ENCODE measurements at regions not wholly inside any gene's neighbourhood (a gene's known extent, or its start where the extent isn't known, plus 50 kb on each side); places are given as distances from the start of the nearest gene placed in this dataset.

DNA sequence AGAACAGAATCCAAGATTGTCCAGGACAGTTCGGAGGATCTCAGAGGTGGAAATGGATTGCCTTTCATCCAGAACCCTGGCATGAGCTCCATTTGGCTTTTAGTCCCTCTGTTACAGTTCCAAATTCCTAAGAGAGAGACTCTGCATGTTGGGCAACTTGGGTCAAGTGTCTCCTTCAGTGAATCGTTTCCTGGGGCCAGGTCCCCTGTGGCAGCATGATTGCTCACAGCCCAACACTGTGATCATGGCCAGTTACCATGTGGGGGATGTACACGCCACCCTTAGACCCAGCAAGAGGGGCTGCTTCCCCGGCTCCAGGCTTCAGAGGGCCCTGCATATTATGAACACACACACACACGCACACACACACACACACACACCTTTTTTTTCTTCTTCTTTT, 118.6 kb upstream of the GLI2 start:
- TF ChIP-seq, protein P1, sequence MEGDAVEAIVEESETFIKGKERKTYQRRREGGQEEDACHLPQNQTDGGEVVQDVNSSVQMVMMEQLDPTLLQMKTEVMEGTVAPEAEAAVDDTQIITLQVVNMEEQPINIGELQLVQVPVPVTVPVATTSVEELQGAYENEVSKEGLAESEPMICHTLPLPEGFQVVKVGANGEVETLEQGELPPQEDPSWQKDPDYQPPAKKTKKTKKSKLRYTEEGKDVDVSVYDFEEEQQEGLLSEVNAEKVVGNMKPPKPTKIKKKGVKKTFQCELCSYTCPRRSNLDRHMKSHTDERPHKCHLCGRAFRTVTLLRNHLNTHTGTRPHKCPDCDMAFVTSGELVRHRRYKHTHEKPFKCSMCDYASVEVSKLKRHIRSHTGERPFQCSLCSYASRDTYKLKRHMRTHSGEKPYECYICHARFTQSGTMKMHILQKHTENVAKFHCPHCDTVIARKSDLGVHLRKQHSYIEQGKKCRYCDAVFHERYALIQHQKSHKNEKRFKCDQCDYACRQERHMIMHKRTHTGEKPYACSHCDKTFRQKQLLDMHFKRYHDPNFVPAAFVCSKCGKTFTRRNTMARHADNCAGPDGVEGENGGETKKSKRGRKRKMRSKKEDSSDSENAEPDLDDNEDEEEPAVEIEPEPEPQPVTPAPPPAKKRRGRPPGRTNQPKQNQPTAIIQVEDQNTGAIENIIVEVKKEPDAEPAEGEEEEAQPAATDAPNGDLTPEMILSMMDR (IDR thresholded peaks at IDR 0.05): no peak

DNA sequence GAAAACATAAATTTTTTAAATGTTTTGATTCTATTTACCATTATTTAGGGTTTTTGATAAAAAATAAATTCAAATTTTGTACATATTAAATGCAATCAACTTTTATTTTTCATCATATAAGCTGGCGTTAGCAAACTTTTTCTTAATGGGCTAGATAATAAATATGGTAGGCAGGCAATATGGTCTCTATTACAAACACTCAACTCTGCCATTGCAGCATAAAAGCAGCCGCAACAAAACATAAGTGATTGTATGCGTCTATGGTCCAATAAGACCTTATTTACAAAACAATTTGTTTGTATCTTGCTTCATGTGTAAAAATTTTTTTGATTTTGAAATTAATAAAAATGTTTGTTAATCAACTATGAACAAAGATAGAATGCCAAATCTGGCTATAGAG, 116.8 kb upstream of the GLI2 start:
- TF ChIP-seq, protein P1 (IDR thresholded peaks at IDR 0.05): no peak

DNA sequence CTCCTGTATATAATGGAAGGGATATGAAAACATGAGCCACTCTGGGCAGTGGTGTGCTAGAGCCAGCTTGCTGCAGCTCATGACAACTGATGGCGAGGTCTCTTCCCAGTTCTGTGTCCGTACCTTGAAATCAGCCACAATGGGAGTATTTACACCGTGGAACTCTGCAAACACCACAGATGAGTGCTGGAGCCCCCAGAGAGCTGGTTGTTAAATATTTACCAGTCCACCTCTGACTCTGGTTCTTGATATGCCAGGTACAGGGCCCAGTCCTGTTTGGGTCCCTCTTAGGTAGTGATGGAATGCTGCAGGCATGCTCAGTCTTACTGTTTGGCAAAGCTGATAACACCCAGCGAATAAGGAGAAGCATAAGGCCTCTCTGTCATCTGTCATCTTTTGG, 116.1 kb upstream of the GLI2 start:
- TF ChIP-seq, protein P1 (IDR thresholded peaks at IDR 0.05): no peak

DNA sequence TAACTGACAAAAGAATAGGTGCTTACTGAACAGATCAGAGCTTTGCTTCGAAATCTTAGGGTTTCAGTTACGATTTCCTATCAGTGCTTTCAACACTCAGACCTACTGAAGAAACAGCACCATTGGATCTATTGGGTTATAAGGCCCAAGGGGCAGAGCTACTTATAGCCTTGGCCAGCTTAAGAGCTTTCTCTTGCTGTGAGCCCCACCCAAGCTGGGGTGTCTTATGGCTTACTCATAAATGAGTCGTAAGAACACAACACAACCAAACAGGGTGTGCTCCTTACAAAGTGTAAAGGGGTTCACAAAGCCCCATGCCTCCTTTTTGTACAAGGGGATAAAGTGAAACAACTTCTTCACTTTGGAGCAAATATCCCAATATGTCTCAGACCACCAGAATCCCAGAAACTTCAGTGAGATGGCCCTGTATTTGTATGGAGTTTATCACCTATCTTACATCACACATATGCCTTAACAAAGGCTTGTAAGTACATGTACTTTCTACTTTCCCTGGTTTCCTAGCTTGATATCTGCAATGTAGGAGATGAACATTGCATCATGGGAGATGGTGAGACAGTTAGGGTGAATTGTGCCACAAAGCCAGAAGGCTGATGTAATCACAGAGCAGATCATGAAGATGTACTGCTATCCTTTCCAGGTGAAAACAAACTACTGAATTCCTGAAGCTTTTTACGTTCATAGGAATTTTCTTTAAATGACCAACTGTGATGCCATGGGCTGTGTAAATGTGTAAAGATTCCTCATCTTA, 115.5 kb upstream of the GLI2 start:
- TF ChIP-seq, protein P1 (IDR thresholded peaks at IDR 0.05): no peak

DNA sequence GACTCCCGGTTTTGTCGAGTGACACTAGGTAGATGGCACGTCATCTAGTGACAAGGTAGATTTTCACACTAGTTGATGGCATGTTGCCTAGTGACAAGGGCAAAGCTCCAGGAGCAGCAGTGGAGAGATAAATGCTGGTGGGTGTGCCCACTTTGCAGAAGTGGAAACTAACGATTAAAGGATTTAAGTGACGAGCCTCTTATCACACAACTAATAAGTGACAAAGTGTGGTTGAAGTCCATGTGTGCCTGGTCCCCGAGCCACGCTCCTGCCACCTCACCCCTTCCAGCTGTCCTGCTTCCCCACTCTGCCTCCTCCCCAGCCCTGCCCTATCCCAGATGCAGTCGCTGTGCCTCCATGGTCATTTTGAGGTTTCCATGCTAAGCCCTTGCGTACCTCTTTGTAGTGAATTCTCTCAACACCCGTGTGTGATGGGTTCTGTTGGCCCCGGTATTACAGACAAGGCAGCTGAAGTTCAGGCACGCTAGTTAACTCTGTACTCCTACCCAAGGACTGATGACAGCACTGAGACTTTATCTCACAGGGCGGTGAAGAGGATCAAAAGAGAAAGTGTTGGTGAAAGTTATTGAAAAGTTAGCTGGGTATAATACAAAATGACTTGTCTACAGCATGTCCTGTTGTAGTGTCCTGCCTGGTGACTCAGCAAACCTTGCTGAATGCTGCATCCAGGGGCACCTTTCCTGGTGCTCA, 113.4 kb upstream of the GLI2 start:
- TF ChIP-seq, protein P1 (IDR thresholded peaks at IDR 0.05): no peak

DNA sequence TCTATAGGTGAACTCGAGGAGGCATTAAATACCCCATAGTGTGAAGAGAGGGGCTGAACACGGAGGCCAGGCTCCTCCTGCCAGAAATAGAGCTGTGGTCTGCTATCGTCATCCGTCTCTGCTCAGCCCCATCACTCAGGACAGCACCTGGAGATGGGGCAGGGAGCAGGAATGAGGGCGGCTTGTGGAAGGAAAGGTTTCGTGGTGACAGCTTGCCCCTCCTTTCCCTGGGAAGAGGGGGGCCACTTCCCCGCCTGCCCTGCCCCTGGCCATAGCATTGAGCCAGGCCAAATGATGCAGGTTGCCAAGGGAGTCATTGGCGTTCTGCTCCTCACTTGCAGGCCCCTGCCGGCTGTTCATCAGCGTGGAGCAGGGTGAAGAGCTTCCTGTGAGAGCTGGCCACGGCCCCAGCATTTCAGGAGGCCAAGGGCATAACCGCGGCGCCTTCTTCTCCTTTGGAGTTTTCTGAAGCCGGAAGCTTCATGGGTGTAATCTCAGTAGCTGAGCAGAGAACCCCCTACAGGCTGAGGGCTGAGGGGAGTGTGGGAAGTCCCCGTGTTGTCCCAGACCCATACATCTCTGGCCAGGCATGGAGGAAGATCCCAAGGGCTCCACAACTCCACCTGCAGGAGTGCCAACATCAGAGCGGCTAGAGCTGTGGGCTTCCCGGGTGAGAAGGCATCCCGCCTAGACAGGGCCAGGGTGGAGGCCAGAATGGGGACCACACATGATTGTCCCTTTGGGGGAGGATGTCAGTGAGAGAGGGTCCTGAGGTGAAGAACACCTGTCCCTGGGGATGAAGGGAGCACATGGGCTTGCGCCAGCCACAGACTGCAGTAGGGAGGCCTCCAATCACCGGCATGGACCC, 112.5 kb upstream of the GLI2 start:
- TF ChIP-seq, protein P1 (IDR thresholded peaks at IDR 0.05): no peak

DNA sequence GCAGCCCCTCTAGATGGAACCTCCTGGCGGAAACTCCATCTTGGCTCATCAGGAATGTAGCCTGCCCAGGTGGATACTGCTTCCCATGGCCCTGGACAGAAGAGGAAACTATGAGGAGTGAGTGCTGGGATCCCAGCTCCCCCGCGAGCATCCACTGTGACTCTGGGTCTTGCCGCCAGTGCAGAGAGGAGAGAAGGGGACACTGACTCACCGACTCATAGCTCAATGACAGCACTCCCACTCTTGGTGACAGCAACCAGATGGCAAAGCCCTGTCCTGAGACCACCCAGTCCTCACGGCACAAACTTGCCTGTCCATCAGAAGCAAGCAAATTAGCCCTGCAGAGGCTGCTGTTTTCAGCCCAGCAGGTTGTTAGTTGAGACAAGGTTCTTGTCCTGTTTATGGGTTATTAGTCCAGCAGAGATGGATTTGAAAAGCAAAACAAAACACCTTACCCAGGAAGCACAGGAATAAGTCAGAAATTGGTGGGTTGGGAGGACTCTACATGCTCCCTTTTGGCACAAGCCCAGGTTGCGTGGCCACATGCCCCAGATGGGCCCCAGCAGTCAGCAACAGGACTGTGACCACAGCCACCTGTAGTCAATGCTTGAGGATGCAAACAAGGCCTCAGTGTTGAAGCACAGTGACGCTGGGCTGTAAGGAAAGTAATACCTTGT, 111.5 kb upstream of the GLI2 start:
- TF ChIP-seq, protein P1 (IDR thresholded peaks at IDR 0.05): no peak
